ENCODE measurements at regions not wholly inside any gene's neighbourhood (a gene's known extent, or its start where the extent isn't known, plus 50 kb on each side); places are given as distances from the start of the nearest gene placed in this dataset.

GRCh38 chr2:65715323-65715722 is 282.9 kb upstream of the SPRED2 start:
- DNase-seq, result no peak

- peak; percentile 39 for DNase-seq
Measured at GRCh38 chr2:65714866-65715265, 282.5 kb upstream of the SPRED2 start.

DNA sequence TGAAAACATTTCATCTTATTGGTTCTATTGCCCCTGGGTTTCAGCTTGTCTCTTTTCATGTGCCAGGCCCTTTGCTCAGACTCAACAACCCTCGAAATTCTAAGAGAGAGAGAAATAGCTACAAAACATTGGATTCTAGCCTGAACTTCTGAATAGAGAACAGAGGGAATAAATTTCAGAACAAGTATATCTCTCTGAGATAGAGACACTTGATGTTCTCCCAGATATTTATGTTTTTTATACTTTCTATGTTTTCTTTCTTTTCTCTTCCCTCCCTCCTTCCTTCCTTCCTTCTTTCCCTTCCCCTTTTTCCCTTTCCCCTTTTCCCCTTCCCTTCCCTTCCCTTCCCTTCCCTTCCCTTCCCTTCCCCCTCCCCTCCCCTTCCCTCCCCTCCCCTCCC is 279.5 kb upstream of the SPRED2 start:
- no peak for DNase-seq

GRCh38 chr2:65710779-65711295 is 278.4 kb upstream of the SPRED2 start:
- DNase-seq, result peak; percentile 5

DNA sequence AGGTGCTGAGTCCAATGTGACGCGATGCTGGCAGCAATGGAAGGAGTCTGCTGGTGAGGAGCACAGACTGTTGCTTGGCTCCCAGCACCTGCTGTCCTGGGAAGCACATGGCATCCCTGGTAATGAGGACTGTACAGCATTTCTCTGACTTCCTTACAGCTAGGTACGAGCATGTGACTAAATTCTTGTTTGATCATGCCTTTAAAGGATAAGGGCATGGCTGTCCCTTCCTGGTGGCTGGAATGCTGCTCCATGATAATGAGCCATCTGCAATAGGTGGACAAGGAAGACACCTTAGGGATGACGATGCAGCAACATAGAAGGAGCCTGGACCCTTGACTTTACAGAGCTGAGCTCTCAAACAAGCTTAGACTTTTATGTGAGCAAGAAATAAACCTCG is 278.0 kb upstream of the SPRED2 start:
- no peak for DNase-seq

DNA sequence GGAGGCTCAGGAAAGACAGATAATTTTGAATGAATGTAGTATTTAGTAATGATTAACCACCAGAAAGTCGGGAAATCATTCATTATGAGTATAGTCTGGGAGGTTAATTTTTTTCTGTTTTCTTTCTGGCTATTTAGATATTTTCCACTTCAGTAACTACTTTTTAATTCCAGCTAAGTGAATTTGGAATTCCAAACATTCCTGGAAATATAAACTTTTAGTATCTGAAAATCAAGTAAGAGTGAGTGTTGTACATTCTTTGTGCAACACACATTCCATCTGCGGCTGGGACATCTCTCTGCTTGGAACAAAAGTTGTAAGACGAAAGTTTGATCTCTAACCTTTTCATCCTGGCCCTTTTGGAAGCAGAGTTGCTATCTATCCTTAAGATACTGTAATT is 275.7 kb upstream of the SPRED2 start:
- DNase-seq, result no peak

- DNase-seq, result no peak
Measured at GRCh38 chr2:65706411-65706810, 274.0 kb upstream of the SPRED2 start.

DNA sequence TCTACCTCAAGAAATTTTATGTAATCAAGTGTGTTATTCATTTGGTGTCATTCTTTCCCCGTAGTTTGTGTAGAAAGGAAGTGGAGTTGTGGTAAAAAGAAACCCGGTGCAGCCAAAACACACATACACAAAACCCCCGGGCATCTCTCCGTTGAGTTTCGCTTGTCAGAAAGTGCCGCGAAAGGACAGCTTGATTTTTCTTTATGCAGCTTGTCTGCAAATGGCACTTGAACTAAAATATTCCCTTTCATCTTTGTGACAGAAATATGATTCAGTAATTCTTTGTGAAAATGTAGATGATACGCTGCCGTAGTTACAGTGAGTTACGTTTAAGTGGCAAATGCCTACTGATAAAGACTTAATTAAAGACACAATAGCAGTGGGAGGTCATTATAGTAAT is 268.8 kb upstream of the SPRED2 start:
- DNase-seq, result no peak

DNA sequence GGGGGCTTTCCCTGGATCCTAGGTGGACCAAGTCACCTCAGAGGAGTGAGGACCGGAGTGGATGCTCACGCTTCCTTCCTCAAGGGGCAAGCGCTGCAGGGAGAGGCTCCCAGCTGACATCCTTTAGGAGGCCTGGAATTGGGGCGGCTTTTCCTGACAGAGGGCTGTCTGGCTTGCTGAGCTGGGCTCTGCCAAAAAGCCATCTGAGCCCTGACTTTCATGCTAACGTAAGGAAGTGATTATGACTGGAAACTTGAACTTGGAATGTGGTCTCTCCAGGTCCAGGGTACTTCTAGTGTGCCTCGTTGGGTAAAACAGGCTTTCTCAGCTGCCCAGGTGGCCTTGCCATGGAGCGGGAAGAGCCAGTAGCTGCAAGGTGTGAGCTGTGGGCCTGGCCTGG is 268.3 kb upstream of the SPRED2 start:
- DNase-seq, result no peak

- no peak for DNase-seq
Measured at GRCh38 chr2:65700004-65700651, 267.7 kb upstream of the SPRED2 start.

GRCh38 chr2:65691816-65692215 is 259.4 kb upstream of the SPRED2 start:
- DNase-seq, result no peak

- no peak for DNase-seq
Measured at GRCh38 chr2:65688141-65688886, 255.9 kb upstream of the SPRED2 start.

DNA sequence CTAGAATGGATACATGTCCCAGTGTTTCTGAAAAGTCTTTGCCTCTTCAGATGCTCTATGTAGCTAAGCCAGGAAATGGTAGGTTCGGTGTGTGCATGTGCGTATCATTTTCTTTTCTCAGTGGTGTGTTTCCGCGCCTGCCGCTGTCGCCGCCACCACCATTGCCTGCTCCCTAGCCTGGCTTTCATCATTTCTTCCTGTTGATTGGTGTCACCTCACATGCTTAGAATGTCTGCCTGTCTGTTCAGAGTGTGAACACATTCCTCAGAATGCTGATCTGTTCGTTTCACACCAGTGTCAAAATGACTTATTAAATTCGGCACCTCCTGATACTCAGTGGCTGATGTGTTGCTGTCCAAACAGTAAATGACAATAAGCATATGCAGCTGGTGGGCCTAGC is 255.2 kb upstream of the SPRED2 start:
- no peak for DNase-seq

DNA sequence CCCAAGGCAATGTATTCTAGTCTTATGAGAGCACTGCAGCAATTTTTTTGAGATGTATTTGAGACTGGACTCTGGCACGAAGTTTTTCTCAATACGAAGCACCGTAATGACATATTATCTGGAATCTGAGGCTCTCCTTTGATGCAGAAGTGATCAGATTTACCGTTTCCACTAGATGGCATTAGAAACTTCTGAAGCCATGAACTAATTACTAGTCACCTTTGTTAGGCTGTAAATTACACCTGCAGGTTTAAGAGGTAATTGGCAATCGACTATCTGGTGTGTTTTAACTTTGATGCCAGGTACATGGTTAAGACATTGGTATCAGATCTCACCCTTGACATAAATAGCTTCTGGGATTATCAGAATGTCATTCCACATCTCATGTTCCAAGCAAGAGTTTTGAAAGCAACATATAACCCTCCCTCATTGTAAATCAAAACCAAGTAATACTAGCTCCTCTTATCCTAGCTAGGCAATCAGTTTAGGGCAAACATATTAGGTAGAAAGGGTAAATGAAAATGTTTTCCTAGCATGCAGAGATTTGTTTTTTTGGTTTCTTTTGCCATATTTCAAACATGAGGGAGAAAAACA is 254.6 kb upstream of the SPRED2 start:
- DNase-seq, result no peak

GRCh38 chr2:65681503-65681902 is 249.1 kb upstream of the SPRED2 start:
- DNase-seq, result no peak

- DNase-seq, result no peak
Measured at GRCh38 chr2:65678779-65679391, 246.5 kb upstream of the SPRED2 start.

DNA sequence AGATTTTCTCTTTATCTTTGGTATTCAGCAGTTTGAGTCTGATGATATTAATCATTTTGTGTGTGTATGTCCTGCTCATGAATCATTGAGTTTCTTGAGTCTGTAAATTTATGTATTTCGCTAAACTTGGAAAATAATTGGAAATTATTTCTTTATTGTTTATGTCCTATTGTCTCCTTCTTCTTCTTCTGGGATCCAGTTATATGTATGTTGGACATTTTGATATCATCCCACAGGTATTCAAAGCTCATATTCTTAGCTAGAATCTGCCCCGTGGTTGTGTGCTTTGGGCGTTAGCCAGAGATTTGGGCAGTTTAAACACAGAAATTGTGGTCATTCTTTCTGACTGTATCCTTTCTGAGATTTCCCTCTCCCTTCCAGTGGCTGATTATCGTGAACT is 243.0 kb upstream of the SPRED2 start:
- no peak for DNase-seq

- DNase-seq, result no peak
Measured at GRCh38 chr2:65671670-65672242, 239.4 kb upstream of the SPRED2 start.

DNA sequence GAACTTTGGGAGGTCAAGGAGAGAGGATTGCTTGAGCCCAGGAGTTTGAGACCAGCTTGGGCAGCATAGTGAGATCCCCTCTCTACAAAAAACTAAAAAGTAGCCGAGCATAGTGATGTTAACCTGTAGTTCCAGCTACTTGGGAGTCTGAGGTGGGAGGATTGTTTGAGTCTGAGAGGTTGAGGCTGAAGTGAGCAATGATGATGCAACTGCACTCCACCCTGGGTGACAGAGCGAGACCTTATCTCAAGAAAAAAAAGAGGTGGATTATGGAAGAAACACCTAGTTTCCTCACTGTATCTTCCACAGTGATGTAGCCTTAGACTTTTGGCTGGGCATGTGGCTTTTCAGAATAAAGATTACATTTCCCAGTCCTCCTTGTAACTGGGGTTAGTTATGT is 237.2 kb upstream of the SPRED2 start:
- no peak for DNase-seq

GRCh38 chr2:65668744-65669143 is 236.3 kb upstream of the SPRED2 start:
- no peak for DNase-seq

GRCh38 chr2:65666156-65666725 is 233.8 kb upstream of the SPRED2 start:
- no peak for DNase-seq

DNA sequence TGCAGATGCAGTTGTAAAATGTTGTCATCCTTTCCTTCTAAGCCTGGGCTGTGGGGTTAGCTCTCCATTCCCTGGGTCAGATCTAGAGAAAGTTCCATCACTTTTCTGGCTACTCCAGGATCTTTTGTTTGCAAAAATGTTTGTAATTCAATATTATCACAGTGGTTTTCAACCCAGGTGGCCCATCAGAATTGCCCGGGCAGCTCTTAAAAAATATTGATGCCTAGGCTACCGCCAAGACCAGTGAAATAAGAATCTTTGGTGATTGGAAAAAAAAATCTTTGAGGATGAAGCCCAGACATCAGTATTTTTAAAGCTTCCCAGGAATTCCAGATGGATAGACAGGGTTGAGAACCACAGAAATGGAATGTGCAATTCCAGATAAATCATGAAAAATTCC is 232.5 kb upstream of the SPRED2 start:
- no peak for DNase-seq

GRCh38 chr2:65663831-65664407 is 231.5 kb upstream of the SPRED2 start:
- DNase-seq, result no peak

All from DMS 273 treated with DMSO at 0.1 percent for 48 hours (cell line).